Stimulated activated CD4-positive, alpha-beta T cell treated with anti-CD3 and anti-CD28 coated beads, Interleukin-15, amount 100 ng/mL, for 1 hour (primary cell): ENCODE measurements at regions not wholly inside any gene's neighbourhood (a gene's known extent, or its start where the extent isn't known, plus 50 kb on each side); places are given as distances from the start of the nearest gene placed in this dataset.

Source experiments
- DNase-seq, 2 donors: peaks; one replicate each; pipeline ENCODE4 v3.0.0-alpha.2; 2020; ENCODE audit warnings: low read depth in 1 of 2, low spot score in 1 of 2

DNA sequence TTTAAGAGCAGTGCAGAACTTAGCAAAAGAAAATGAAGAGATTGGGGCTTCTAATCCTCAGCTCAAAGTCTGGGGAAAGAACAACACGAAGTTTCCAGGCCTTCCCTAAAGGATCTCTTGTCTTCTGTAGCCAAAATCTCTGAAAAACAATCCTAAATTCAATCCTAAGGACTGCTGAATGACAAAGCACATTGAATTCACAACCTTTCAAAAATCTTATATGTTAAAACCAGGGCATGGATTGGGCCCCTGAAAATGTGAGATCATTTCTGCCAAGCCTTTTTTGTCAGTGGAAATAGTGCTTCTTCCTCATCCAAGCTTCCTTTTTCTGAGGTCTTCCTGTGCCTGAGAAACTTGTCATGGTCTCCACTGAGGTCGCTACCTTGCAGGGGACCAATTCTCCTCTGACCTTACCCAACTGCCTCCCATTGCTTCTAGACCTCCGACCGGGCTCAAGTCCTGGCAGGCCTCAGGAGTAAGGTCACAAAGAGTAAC lies 126.2 kb upstream of the ARID1B start:
- no peak for DNase-seq

GRCh38 chr6:156648616-156649015 lies 128.6 kb upstream of the ARID1B start:
- no peak for DNase-seq

- DNase-seq: no peak
Measured at GRCh38 chr6:156647991-156648390, 129.2 kb upstream of the ARID1B start.

DNA sequence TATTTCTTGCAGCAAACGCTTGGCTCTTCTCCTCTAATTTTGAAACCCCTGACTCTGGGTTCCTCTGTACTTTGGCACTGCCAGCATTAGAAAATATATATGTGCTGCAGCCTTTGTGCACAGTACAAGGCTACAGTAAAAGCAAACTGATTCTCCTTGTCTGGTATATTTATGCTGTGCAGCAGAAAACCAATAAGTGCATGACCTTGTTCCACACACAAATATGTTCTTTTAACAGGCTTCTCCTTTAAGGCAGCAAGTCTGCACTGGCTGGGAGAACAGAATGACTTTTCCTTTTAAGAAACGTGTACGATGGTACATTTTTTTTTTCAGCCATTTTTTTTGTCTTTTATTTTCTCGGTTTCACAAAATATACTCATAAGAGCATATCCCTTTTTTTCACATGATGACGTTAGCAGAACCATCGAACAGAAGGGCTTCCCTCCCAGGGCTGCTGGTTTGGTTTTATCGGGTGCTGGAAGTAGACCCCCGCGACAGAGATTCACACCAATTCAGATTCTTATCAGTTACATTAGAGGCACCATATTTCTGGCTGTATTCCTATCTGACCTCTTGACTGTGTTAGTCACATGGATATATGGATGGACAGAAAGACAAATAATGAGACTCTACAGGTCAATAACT lies 129.9 kb upstream of the ARID1B start:
- DNase-seq: no peak

DNA sequence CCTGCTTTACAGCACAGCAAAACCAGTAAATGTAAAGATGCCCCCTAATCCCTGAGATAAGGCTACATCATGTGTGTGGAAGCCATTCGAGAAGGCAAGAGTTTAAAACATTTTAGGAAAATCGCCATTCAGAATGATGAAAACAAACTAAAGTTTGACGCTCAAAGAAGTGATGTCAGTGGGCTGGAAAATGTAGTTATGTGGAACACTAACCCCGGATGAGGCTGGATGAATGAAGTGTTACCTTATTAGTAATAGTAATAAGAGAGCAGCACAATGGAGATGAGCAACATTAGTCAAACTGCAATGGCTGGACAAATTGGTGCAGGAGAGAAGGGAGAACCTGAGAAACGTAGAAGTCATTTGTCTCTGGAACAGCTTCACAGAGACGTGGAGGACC lies 130.7 kb upstream of the ARID1B start:
- no peak for DNase-seq

DNA sequence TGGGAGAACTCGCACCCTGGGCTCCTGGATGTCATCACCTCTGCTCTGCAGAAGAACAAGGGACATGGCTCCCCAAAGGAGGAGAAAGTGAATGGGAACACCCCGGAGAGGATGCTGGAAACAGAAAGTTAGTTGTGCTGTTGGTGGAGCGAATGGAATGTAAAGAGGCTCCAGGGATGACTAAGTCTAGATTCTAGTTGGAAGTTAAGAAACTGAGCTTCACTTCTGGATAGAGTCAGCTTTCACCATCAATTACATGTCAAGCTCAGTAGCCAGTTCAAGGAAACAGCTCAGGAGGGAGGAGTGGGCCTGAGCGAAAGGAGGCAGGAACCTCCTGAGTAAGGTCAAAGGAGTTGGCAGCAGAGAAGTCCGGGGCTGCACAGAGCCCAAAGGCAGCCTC lies 132.1 kb upstream of the ARID1B start:
- no peak for DNase-seq

GRCh38 chr6:156639009-156639721 lies 138.0 kb upstream of the ARID1B start:
- no peak for DNase-seq

- no peak for DNase-seq
Measured at GRCh38 chr6:156638581-156638980, 138.6 kb upstream of the ARID1B start.

GRCh38 chr6:156634951-156635371 lies 142.2 kb upstream of the ARID1B start:
- no peak for DNase-seq

- no peak for DNase-seq
Measured at GRCh38 chr6:156634048-156634447, 143.1 kb upstream of the ARID1B start.

DNA sequence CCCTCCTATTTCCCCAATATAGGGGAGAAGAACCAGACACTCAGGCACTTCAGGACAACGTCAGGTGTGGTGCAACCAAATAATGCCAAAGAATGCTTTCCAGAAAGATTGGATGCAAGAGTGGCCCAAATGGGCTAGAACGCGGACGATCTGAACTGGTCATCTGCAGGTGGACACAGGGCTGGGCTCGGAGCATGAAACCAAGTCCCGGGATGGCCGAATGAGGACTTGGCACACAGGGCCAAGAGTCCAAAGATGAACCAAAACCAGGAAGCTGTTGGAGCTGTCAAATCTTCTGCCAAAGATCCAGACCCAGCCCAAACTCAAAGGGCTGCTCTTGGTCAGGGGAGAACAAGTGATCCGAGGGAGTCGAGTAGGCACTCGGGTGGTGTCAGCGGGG lies 143.9 kb upstream of the ARID1B start:
- no peak for DNase-seq

DNA sequence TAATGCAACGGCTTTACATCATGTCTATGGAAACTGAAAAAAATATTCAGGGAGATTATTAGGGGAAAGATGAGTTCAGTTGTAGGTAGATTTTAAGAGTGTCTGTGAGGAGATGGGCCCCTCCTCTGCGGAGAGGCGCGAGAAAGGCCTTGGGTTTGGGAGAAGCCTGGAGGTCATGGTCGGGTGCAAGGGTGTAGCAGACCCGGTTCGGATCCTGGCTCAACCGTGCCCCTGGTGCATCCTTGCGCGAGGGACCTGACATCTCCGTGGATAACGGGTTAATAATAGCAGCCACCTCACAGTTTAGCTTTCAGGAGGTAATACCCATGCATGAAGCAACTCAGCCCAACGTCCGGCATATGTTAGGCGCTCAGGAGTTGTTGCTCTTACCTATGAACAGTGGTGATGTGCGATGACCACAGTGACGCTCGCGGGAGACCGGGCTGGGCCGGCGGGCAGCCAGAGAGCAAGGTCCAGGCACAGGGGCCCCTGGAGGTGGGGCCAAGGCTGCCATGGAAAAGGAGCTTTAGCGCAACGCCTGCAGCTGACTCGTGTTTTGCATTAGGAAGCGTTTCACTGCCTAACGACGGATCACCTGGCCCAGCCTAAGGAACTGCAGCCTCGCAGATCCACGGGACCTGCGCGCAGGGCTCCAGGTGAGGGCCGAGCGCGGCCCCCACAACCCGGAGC lies 146.4 kb upstream of the ARID1B start:
- no peak for DNase-seq

- DNase-seq: no peak
Measured at GRCh38 chr6:156628805-156629204, 148.4 kb upstream of the ARID1B start.

DNA sequence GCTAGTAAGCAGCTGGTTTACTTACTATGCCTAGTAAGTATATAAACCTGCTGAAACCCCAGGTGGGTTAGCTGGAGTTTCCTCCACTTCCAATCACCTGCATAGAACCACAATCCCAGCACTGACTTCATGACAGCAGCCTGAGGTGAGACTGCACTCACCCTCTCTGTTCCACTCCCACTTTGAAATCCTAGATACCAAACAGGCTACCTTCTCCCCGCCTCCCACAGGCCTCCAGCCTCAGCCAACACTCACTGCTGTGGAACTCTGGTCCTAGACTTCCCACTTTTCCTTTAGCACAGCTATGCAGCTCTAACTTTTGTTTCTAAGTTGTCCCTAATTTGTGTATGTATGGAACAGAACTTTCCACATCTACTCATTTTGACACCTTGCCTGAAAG lies 149.7 kb upstream of the ARID1B start:
- no peak for DNase-seq

DNA sequence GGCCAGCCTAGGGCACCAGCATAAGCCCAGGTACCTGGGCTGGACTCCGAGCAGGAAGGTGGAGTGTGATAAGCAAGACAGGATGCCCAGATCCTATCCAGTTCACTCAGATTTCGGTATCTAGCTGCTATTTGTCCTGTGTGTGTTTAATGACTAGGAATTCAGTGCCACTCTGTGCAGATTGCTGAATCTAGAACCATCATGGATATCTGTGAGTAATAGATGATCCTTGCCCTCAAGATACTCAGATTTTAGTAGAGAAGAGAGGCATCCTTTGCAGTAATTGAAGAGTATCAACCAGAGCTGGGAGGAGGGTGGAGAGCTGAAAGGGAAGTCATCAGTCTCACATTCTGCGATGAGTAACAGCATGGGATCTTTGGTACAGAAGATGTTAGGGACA lies 155.0 kb upstream of the ARID1B start:
- DNase-seq: no peak

GRCh38 chr6:156620331-156620730 lies 156.8 kb upstream of the ARID1B start:
- DNase-seq: no peak

GRCh38 chr6:156618600-156619205 lies 158.5 kb upstream of the ARID1B start:
- DNase-seq: no peak

DNA sequence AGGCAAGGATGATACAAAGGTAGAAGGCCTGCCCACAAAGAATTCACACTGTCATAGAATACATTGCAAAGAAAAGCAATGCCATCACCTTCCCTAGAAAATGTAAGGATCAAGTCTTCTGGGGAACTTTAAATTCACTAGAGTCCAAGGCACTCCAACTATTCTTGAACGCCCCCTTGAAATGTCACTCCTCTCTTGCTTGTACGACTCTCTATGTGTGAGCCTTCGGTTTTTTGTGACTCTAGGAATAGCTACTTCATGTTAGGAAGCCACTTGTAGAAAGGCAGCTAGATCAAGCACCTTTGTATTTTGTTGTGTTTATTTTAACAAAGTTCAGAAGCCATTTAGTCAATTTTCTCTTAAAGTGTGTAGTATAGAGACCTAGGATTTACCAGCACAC lies 159.2 kb upstream of the ARID1B start:
- no peak for DNase-seq

DNA sequence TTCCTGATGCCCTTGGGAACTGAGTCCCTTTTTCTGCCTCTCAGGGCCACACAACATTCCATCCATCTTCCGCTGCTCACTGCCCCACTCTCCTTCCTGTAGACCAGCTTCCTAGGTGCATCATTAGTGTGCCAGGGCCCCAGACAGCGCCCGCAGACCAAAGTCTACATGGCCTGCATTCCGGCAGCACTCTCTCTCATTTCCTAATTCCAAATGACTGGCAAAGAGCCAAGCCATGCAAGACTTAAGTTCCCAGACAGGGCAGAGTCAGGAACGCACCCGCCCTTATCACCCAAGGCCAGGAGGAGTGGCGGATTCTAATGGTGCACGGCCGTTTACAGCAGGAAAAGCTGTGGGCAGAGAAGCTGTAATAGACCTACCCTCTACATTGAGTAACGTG lies 159.8 kb upstream of the ARID1B start:
- DNase-seq: no peak

DNA sequence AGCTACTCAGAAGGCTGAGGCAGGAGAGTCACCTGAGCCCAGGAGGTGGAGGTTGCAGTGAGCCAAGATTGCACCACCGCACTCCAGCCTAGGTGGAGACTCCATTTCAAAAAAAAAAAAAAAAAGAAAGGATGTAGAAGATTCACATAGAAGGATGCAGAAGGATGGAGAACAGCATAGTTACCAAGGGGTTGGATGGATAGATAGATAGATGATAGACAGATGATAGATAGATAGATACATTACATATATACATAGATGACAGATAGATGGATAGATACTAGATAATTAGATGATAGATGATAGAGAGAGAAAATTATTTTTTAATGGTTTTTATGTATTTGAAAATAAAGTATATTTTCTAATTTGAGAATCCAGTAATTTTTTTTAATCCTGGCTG lies 160.7 kb upstream of the ARID1B start:
- DNase-seq: no peak

- DNase-seq: no peak
Measured at GRCh38 chr6:156613996-156614395, 163.2 kb upstream of the ARID1B start.

DNA sequence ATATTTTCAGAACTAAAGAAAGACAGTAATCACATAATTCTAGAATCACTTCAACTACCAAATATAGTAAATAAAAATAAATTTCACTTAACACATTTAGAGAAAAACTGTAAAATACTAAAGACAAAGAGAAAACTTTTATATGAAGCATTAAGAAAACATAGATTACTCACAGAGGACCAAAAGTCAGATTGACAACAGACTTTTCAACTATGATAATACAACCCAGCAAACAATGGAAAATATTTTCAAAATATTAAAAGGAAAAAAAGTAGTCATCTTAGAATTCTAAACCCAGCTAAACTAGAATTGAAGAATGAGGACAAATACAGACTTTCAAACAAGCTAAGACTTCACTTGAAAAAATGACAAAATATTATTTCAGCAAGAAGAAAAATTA lies 164.8 kb upstream of the ARID1B start:
- no peak for DNase-seq
